ENCODE measurements at regions not wholly inside any gene's neighbourhood (a gene's known extent, or its start where the extent isn't known, plus 50 kb on each side); places are given as distances from the start of the nearest gene placed in this dataset.

- TF ChIP-seq, protein P1, sequence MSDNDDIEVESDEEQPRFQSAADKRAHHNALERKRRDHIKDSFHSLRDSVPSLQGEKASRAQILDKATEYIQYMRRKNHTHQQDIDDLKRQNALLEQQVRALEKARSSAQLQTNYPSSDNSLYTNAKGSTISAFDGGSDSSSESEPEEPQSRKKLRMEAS (IDR thresholded peaks at IDR 0.05; ENCODE audit: insufficient read depth, insufficient read length): no peak
- TF ChIP-seq CTCF (IDR thresholded peaks at IDR 0.05; ENCODE audit: extremely low read depth in 1 of 2, insufficient read depth in 1 of 2, low read depth in 1 of 2, low read length in 2 of 2) (no peak), POLR2AphosphoS5 (IDR thresholded peaks at IDR 0.05; ENCODE audit: insufficient read depth, low read depth, low read length) (no peak), EZH2 (IDR thresholded peaks at IDR 0.05; ENCODE audit: borderline replicate concordance, low read depth, low read length, severe bottlenecking) (no peak), MYC (IDR thresholded peaks at IDR 0.05; ENCODE audit: low read depth, low read length) (no peak), POLR2A (IDR thresholded peaks at IDR 0.05; ENCODE audit: low read depth, low read length) (no peak), JUN (IDR thresholded peaks at IDR 0.05; ENCODE audit: borderline replicate concordance, insufficient read depth, insufficient read length, low read depth) (no peak)
Measured at GRCh38 chr4:72900952-72901351, 168.6 kb downstream of the COX18 start.
